Stimulated activated CD8-positive, alpha-beta memory T cell treated with anti-CD3 and anti-CD28 coated beads, Interleukin-15, amount 100 ng/mL, for 48 hours (primary cell): ENCODE measurements at regions not wholly inside any gene's neighbourhood (a gene's known extent, or its start where the extent isn't known, plus 50 kb on each side); places are given as distances from the start of the nearest gene placed in this dataset.
"Not testable (repeated sequence)": the region's sequence is repeated elsewhere in the genome, so short reads cannot be mapped to it uniquely, and the experiment has no call there.

Experiments used
- DNase-seq, 2 donors: peaks; one replicate each; pipeline ENCODE4 v3.0.0-alpha.2; 2020; ENCODE audit warnings: low read depth in 2 of 2

DNA sequence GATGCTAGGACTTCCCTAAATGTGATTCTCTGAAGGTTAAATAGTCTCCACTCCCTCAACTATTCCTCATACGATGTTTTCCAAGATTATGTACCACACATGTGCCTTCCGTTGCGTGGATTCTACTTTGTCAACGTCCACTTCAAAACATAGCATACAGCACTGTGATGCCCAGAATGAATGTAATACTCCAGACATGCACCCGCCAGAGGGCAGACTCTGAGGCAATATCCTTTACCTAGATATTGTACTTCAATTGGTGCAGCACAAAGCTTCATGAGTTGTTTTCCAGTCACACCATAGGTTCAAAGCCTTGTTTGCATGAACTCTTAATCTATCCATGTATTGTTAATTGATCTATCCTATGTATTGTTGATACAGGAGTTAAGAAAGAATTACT, 201.0 kb upstream of the NABP1 start:
- DNase-seq, result no peak

DNA sequence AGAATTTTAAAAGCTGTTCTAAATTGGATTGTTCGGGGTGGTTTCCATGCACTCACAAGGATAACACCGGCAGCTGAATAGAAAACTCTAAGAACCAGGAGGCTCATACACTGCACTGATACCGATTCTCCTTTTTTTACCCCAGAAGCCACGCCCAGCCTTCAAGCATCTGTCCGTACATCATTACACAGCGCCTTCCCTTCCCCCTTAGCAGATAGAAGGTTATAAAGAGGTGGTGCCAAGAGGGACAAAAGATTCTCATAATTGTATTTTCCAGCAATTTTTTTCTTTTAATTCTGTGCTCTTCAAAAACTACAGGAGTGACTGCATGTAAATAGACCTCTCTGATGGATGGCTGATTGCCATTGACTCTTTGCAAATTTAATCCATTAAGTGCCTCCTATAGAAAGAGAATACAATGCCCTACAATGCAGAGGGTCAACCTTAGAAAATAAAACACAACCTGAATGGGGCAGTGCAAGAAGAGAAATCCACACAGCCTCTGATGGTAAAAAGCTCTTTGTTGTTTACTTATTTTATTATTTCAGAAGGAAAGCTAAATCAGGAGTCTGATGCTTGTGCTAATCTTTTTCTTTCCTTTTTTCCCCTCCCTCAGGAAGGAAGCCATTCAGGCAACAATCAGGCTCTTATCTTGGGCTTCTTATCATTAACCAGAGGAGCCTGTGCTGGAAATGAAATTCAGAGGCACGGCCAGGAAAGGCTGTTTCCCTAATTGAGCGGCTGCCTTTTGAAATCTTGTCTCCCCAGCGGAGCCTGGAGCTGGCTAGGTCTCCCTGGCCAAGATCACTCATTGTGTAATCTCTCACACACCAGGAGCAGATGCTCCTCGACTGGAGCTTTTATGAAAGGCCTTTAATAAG, 198.9 kb upstream of the NABP1 start:
- DNase-seq, result no peak

GRCh38 chr2:191479680-191480023, 198.3 kb upstream of the NABP1 start:
- no peak for DNase-seq

- DNase-seq, result no peak
Observed at GRCh38 chr2:191481305-191482070, 196.4 kb upstream of the NABP1 start.

DNA sequence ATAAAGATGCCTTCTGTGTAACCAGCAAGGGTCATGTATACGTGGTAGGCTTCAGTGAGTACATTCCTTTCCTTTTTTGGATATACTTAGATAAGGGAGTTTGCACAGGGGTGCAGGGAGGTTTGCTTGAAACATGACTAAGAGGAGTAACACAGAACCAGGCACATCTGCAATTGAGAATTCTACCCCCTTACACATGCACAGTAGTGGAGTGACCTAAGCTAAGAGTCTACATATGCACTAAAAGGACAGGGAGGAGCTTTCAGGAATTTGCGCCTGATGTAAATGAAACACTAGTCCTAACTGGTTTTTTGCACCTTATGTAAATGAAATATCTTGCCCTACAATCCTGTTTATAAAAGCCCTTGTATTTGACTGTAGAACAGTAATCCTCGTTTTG, 194.8 kb upstream of the NABP1 start:
- no peak for DNase-seq

- no peak for DNase-seq
Observed at GRCh38 chr2:191486584-191487320, 191.2 kb upstream of the NABP1 start.

- DNase-seq, result no peak
Observed at GRCh38 chr2:191488135-191488534, 189.8 kb upstream of the NABP1 start.

- no peak for DNase-seq
Observed at GRCh38 chr2:191489177-191489576, 188.8 kb upstream of the NABP1 start.

DNA sequence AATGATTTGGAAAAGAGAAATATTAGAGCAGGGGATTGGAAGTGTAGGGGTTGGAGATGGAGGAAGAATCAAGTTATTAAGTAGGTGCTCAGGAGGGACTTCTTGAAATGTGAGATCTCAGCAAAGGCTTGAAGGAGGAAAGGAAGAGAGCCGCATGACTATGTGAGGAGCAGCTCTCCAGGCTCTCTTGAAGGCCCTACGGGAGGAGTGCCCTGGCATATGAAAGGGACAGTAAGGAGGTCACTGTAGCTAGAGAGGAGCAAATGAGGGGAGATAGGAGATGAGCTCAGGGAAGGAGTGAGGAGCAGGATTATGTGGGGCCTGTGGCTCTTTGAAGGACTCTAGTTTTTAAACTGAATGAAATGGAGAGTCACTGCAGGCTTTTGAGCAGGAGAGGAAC, 181.1 kb upstream of the NABP1 start:
- DNase-seq, result no peak

DNA sequence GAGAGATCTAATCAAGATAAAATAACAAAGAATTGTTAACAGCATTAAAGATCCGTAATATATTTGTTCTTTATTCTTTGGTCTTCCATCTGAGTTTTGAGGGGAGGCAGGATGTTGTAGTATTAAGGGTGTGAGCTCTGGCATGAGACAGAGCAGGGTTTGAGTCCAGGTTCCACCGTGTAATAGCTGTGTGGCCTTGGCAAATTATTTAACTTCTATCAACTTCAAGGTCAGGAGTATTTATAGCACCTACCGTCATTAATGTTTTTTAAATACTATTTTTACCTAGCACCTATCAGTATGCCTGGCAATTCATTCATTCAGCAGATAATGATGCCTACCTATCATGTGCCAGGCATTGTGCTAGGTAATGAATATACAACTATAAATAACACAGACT, 180.1 kb upstream of the NABP1 start:
- no peak for DNase-seq

- no peak for DNase-seq
Observed at GRCh38 chr2:191499050-191499449, 178.9 kb upstream of the NABP1 start.

DNA sequence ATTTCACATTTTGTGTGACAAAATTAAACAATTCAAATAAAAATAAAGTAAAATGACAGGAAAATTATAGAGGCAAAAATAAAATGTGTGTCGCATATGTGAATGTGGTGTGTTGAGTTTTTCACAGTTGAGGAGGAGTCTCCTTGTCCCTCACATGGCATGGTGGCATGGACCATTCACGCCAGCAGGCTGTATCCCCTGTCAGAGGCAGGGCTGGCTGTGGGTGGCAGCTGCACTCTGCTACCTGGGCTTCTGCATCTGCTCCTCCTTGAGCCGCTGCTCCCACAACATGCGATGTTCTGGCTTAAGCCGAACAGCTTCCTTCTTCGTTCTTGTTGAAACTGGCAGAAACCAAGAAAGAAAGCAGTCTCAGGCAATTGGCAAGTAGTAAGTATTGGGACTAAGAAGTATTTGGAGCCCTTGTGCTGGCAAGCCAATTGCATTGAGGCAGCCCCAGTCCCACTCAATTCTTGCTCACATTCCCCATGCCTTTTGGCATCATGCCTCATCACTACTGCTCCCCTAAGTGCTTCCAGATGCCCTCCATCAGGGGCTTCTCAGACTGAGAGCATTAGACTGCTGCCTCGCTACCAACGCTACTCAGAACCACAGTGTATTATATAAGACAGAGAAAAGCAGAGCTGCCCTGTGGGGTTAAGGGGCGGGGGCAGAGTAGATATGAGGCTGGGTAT, 177.9 kb upstream of the NABP1 start:
- DNase-seq, result no peak

GRCh38 chr2:191500566-191500883, 177.4 kb upstream of the NABP1 start:
- no peak for DNase-seq

DNA sequence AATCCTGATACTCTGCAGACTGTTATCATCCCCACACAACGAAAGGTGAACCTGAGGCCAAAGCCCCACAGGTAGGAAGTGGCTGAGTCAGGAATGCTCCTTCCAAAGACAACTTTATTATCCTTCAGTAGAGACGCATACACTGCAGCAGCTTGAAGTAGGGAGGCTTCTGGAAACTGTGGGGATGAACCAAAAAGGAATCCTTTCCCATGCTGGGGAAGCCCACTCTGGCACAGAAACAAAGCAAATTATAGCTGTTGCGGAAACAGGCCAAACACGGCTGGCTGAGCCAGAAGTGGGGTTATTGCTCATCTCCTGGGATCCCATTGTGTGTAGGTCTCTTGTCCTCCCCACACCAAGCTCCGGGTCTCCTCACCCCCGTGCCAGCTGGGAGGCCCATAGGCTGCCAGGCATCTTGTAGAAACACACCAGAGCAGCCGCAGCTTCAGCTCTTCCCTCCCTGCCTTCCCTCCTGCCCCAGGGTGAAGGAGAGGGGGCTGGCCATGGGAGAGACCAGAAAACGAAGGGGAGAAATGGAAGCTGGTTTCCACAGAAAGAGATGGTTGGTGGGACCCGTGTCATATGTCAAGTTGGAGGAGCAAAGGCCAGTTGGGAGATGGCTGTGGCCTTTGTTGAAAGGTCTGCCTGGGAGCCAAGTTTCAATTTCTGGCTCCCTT, 176.9 kb upstream of the NABP1 start:
- no peak for DNase-seq

GRCh38 chr2:191501561-191502168, 176.3 kb upstream of the NABP1 start:
- no peak for DNase-seq

DNA sequence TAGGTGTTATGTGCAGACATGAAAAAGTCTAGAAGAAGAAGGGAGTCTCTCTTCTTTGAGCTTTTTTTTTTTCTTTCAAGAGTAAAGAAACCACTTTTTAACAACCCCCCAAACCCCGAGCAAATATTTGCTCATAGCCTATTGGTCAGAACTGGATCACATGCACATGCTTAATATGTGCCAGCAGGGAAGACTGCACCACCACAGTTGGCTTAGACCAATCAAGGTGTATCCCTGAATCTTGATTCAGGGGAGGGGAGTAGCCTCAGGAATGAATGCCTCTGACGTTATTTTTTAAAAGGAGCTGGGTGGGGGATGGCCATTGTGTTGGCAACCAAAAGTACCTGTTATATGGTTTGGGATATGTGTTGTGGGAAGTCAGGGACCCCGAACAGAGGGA, 171.4 kb upstream of the NABP1 start:
- no peak for DNase-seq

GRCh38 chr2:191507252-191507853, 170.6 kb upstream of the NABP1 start:
- not testable (repeated sequence) for DNase-seq

GRCh38 chr2:191508738-191509137, 169.2 kb upstream of the NABP1 start:
- no peak for DNase-seq

DNA sequence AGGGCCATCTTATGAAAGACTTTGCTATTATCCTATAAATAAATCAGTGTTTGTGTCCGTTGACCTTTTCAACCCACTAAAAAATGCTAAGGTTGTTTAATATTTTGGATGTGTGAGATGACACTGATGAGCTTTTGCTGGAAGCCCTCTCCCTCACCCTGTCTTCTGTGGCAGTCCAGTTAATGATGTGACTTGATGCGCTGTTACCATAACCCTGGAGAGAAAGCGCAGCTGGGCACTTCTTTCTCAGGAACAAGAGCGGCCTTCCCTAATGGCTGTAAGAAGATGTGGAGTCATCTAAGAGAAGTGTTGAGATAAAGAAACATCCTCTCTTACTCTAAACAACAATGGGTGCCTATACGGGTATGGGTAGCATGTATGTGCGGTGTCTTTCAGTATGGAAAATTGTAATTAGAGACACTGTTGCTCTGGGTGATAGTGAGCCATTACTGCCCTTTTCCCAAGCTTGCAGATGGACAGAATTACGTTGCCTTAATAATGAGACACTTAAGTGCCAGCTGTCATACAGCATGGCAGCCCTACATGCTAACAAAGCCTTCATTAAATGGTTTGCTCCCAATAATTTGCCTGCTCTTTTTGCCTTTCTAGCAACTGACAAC, 165.6 kb upstream of the NABP1 start:
- no peak for DNase-seq

- DNase-seq, result no peak
Observed at GRCh38 chr2:191512874-191513273, 165.1 kb upstream of the NABP1 start.
